Loucy (cell line): ENCODE measurements at regions not wholly inside any gene's neighbourhood (a gene's known extent, or its start where the extent isn't known, plus 50 kb on each side); places are given as distances from the start of the nearest gene placed in this dataset.

Source experiments
- CTCF ChIP-seq: fragments of 200-600 bp; sonication (generic); conservative IDR thresholded peaks from 2 replicates; pipeline ENCODE4 v1.5.1; 2014; ENCODE audit warnings: mild to moderate bottlenecking, antibody characterized with exemption, low read length
- EZH2phosphoT487 ChIP-seq: fragments of 200-600 bp; IDR thresholded peaks from 2 replicates; pipeline ENCODE4 v1.6.1; 2018; ENCODE audit warnings: antibody characterized with exemption, mild to moderate bottlenecking, moderate library complexity, borderline replicate concordance

- TF ChIP-seq CTCF (no peak), EZH2phosphoT487 (no peak)
Observed at GRCh38 chr2:217688494-217688893, 314.3 kb downstream of the TNS1 start.
